ENCODE measurements at regions not wholly inside any gene's neighbourhood (a gene's known extent, or its start where the extent isn't known, plus 50 kb on each side); places are given as distances from the start of the nearest gene placed in this dataset.

GRCh38 chr6:150658421-150658820 is 58.7 kb downstream of the PLEKHG1 start (continued):
- TF ChIP-seq ZNF134 (CRISPR knock-in tag; conservative IDR thresholded peaks at IDR 0.05) (no peak), THAP7 (CRISPR knock-in tag; IDR thresholded peaks at IDR 0.05) (no peak), REST (IDR thresholded peaks at IDR 0.05; ENCODE audit: borderline replicate concordance) (no peak), REST (CRISPR knock-in tag; IDR thresholded peaks at IDR 0.05; ENCODE audit: low read depth) (no peak), ZFP91 (CRISPR knock-in tag; IDR thresholded peaks at IDR 0.05) (no peak), NR0B1 (IDR thresholded peaks at IDR 0.05; ENCODE audit: partially characterized antibody) (no peak), SMARCA5 (IDR thresholded peaks at IDR 0.05) (no peak), NFE2L1 (tag; IDR thresholded peaks at IDR 0.05; ENCODE audit: borderline replicate concordance, low read depth) (no peak)
